ENCODE measurements at regions not wholly inside any gene's neighbourhood (a gene's known extent, or its start where the extent isn't known, plus 50 kb on each side); places are given as distances from the start of the nearest gene placed in this dataset.
"Not testable (repeated sequence)": the region's sequence is repeated elsewhere in the genome, so short reads cannot be mapped to it uniquely, and the experiment has no call there.

DNA sequence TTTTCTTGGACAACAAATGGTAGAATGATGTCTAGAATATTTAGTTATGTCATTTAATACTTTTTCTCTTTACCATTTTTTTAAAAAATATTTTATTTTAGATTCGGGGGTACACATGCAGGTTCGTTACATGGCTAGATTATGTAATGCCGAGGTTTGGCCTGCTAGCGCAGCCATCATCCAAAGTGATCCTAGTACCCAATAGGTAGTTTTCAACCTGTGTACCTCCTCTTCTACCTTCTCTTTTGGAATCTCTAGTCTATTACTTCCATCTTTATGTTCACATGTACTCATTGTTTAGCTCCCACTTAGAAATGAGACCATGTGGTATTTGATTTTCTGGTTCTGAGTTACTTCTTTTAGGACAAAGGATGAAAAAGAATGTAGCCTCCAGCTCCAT is 100.2 kb upstream of the TPTE start:
- H3K4me3 ChIP-seq (ENCODE audit: low read length); H3K4me1 ChIP-seq (ENCODE audit: insufficient read depth, low read length); H3K27ac ChIP-seq (ENCODE audit: low read depth, low read length); H3K9ac ChIP-seq (ENCODE audit: low read depth, low read length); H3K27me3 ChIP-seq (ENCODE audit: insufficient read depth, low read length); H3K36me3 ChIP-seq (ENCODE audit: insufficient read depth, low read length): not testable (repeated sequence)
- 78% methylated on average over 4 of the region's 4 CpGs for WGBS
- H3K9me3 ChIP-seq (ENCODE audit: insufficient read depth, low read depth, low read length) = peaks cover 96% of the 10 kb centered on the region

GRCh38 chr21:10421601-10422000 is 99.8 kb upstream of the TPTE start:
- H3K9me3 ChIP-seq (ENCODE audit: insufficient read depth, low read depth, low read length) = peaks cover 94% of the 10 kb centered on the region
- H3K36me3 ChIP-seq (ENCODE audit: insufficient read depth, low read length); H3K27ac ChIP-seq (ENCODE audit: low read depth, low read length); H3K4me3 ChIP-seq (ENCODE audit: low read length); H3K4me1 ChIP-seq (ENCODE audit: insufficient read depth, low read length); H3K27me3 ChIP-seq (ENCODE audit: insufficient read depth, low read length); H3K9ac ChIP-seq (ENCODE audit: low read depth, low read length): not testable (repeated sequence)
- 73% methylated on average over 2 of the region's 2 CpGs for WGBS

GRCh38 chr21:10424097-10424886 is 97.1 kb upstream of the TPTE start:
- 76% methylated on average over 4 of the region's 4 CpGs for WGBS
- peaks cover 94% of the 10 kb centered on the region for H3K9me3 ChIP-seq (ENCODE audit: insufficient read depth, low read depth, low read length)

GRCh38 chr21:10424887-10425145 is 96.6 kb upstream of the TPTE start:
- H3K9ac ChIP-seq (ENCODE audit: low read depth, low read length); H3K4me3 ChIP-seq (ENCODE audit: low read length); H3K27ac ChIP-seq (ENCODE audit: low read depth, low read length); H3K27me3 ChIP-seq (ENCODE audit: insufficient read depth, low read length); H3K4me1 ChIP-seq (ENCODE audit: insufficient read depth, low read length); H3K36me3 ChIP-seq (ENCODE audit: insufficient read depth, low read length): not testable (repeated sequence)
- WGBS = no CpG with 5 or more reads among the region's 2 CpGs
- peaks cover 94% of the 10 kb centered on the region for H3K9me3 ChIP-seq (ENCODE audit: insufficient read depth, low read depth, low read length)

More at GRCh38 chr21:10424097-10424886, 97.1 kb upstream of the TPTE start:
- H3K27ac ChIP-seq (ENCODE audit: low read depth, low read length); H3K9ac ChIP-seq (ENCODE audit: low read depth, low read length); H3K36me3 ChIP-seq (ENCODE audit: insufficient read depth, low read length); H3K27me3 ChIP-seq (ENCODE audit: insufficient read depth, low read length); H3K4me3 ChIP-seq (ENCODE audit: low read length); H3K4me1 ChIP-seq (ENCODE audit: insufficient read depth, low read length): not testable (repeated sequence)

DNA sequence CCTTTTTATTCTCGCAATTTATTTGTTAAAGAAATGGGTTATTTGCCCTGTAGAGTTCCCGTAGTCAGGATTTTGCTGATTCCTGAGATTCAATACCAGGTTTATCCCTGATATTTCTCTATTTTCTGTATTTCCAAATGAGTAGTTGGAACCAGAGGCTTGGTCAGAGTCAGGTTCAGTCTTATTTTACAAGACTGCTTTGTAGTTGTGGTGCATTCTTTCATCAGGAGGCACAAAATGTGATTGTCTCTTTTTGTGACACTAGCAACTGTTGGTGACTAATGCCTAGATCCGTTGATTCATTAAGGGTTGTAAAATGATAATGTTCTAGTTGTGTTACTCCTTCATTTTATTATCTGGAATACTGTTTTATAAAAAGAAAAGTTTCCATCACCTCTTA is 95.5 kb upstream of the TPTE start:
- WGBS = 75% methylated on average over 3 of the region's 3 CpGs
- Histone ChIP-seq H3K27ac (ENCODE audit: low read depth, low read length) (no peak overlapping the region), H3K9ac (ENCODE audit: low read depth, low read length) (no peak overlapping the region), H3K36me3 (ENCODE audit: insufficient read depth, low read length) (no peaks in the 10 kb centered on the region), H3K4me3 (ENCODE audit: low read length) (peak overlapping the region; percentile 4; the same call in 1 of the 2 replicates), H3K9me3 (ENCODE audit: insufficient read depth, low read depth, low read length) (peaks cover 95% of the 10 kb centered on the region), H3K27me3 (ENCODE audit: insufficient read depth, low read length) (no peaks in the 10 kb centered on the region), H3K4me1 (ENCODE audit: insufficient read depth, low read length) (no peaks in the 10 kb centered on the region)

GRCh38 chr21:10426812-10427211 is 94.6 kb upstream of the TPTE start:
- H3K9ac ChIP-seq (ENCODE audit: low read depth, low read length); H3K36me3 ChIP-seq (ENCODE audit: insufficient read depth, low read length); H3K4me3 ChIP-seq (ENCODE audit: low read length); H3K27me3 ChIP-seq (ENCODE audit: insufficient read depth, low read length); H3K4me1 ChIP-seq (ENCODE audit: insufficient read depth, low read length); H3K27ac ChIP-seq (ENCODE audit: low read depth, low read length): not testable (repeated sequence)
- peaks cover 96% of the 10 kb centered on the region for H3K9me3 ChIP-seq (ENCODE audit: insufficient read depth, low read depth, low read length)
- 44% methylated on average over 1 of the region's 2 CpGs for WGBS

DNA sequence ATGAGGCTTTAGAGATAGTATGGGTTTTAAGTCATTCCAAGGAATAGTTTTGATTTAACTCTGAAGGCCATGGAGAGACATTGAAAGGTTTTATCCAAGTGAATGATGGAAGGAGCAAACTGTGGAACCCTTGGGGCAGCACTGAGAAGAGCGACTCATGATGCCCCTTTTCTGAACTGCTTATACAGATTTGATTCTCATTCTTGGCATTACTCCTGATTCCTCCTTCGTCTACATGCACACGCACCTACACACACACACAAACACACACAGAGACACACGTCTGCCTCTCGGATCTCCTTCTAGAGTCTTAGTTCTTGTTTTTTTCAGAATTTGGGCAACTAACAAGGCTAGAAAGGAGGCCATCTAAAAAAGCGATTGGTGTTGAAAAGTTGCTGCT is 94.1 kb upstream of the TPTE start:
- not testable (repeated sequence) for H3K9ac ChIP-seq (ENCODE audit: low read depth, low read length); H3K4me1 ChIP-seq (ENCODE audit: insufficient read depth, low read length); H3K27ac ChIP-seq (ENCODE audit: low read depth, low read length); H3K27me3 ChIP-seq (ENCODE audit: insufficient read depth, low read length); H3K36me3 ChIP-seq (ENCODE audit: insufficient read depth, low read length)
- 78% methylated on average over 6 of the region's 6 CpGs for WGBS
- Histone ChIP-seq H3K4me3 (ENCODE audit: low read length) (0 out of 2 replicates have a peak overlapping the region, but pooled peaks have one; percentile 0), H3K9me3 (ENCODE audit: insufficient read depth, low read depth, low read length) (peaks cover 96% of the 10 kb centered on the region)

DNA sequence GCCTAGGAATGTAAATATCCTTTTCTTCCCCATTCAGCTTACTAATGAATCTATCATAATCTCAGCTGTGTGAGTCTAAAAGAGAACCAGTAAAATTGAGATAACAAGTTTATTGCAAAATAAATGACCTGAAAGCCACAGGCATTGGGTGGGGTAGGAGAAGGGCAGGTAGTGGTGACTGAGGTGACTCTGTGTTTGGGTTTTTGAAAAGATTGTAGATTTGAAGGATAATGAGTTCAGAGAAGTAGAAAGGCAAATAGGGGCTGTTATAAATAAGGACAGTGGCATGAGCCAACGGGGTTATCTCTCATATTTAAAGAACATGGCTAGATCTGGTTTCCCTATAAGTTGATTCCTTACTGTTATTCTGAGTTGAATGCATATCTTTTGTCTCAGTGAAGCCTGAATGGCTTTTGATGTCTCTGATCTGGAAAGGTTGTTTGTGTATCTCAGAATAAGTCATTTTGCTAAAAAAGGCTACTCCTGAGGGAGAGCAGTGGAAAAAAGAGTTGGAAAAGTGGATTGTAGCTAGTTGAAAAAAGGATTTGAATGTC is 92.3 kb upstream of the TPTE start:
- Histone ChIP-seq H3K9me3 (ENCODE audit: insufficient read depth, low read depth, low read length) (peaks cover 91% of the 10 kb centered on the region), H3K4me3 (ENCODE audit: low read length) (peak overlapping the region; percentile 0; the same call in 1 of the 2 replicates)
- 24% methylated on average over 1 of the region's 1 CpG for WGBS
- not testable (repeated sequence) for H3K36me3 ChIP-seq (ENCODE audit: insufficient read depth, low read length); H3K27me3 ChIP-seq (ENCODE audit: insufficient read depth, low read length); H3K4me1 ChIP-seq (ENCODE audit: insufficient read depth, low read length); H3K9ac ChIP-seq (ENCODE audit: low read depth, low read length); H3K27ac ChIP-seq (ENCODE audit: low read depth, low read length)

- Histone ChIP-seq H3K27me3 (ENCODE audit: insufficient read depth, low read length) (no peaks in the 10 kb centered on the region), H3K9ac (ENCODE audit: low read depth, low read length) (no peak overlapping the region), H3K36me3 (ENCODE audit: insufficient read depth, low read length) (no peaks in the 10 kb centered on the region), H3K27ac (ENCODE audit: low read depth, low read length) (no peak overlapping the region), H3K9me3 (ENCODE audit: insufficient read depth, low read depth, low read length) (peaks cover 87% of the 10 kb centered on the region), H3K4me1 (ENCODE audit: insufficient read depth, low read length) (no peaks in the 10 kb centered on the region), H3K4me3 (ENCODE audit: low read length) (no peak overlapping the region; the same call in 1 of the 2 replicates)
- WGBS = 88% methylated on average over 1 of the region's 1 CpG
Observed at GRCh38 chr21:10430005-10430404, 91.4 kb upstream of the TPTE start.

DNA sequence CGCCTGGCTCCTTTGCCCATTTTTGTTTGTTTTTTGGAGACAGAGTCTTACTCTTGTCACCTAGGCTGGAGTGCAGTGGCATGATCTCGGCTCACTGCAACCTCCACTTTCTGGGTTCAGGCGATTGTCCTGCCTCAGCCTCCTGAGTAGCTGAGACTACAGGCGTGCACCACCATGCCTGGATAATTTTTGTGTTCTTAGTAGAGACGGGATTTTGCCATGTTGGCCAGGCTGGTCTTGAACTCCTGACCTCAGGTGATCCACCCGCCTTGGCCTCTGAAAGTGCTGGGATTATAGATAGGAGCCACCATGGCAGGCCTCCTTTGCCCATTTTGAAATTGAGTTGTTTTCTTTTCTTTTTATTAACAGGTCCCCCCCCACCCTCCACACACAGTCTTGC is 89.4 kb upstream of the TPTE start:
- not testable (repeated sequence) for H3K27me3 ChIP-seq (ENCODE audit: insufficient read depth, low read length); H3K36me3 ChIP-seq (ENCODE audit: insufficient read depth, low read length); H3K27ac ChIP-seq (ENCODE audit: low read depth, low read length); H3K9ac ChIP-seq (ENCODE audit: low read depth, low read length); H3K4me1 ChIP-seq (ENCODE audit: insufficient read depth, low read length)
- Histone ChIP-seq H3K4me3 (ENCODE audit: low read length) (peak overlapping the region; percentile 9), H3K9me3 (ENCODE audit: insufficient read depth, low read depth, low read length) (peaks cover 86% of the 10 kb centered on the region)
- WGBS = 76% methylated on average over 6 of the region's 6 CpGs

DNA sequence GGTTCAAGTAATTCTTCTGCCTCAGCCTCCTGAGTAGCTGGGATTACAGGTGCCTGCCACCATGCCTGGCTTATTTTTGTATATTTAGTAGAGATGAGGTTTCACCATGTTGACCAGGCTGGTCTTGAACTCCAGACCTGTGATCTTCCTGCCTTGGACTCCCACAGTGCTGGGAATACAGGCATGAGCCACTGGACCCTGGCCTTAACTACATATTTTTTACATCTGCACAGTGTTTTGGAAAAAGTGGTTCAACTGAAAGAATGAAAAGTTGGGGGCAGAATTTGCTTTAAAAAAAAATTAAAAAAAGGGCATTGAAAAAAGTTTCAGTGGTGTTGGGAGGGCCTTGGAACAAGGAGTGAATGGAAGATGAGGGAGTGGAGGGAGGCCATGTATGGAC is 88.9 kb upstream of the TPTE start:
- not testable (repeated sequence) for H3K4me1 ChIP-seq (ENCODE audit: insufficient read depth, low read length); H3K27ac ChIP-seq (ENCODE audit: low read depth, low read length); H3K27me3 ChIP-seq (ENCODE audit: insufficient read depth, low read length); H3K36me3 ChIP-seq (ENCODE audit: insufficient read depth, low read length); H3K9ac ChIP-seq (ENCODE audit: low read depth, low read length)
- peak overlapping the region; percentile 9; the same call in 1 of the 2 replicates for H3K4me3 ChIP-seq (ENCODE audit: low read length)
- H3K9me3 ChIP-seq (ENCODE audit: insufficient read depth, low read depth, low read length) = peaks cover 86% of the 10 kb centered on the region

- 73% methylated on average over 4 of the region's 4 CpGs for WGBS
- H3K4me1 ChIP-seq (ENCODE audit: insufficient read depth, low read length); H3K27me3 ChIP-seq (ENCODE audit: insufficient read depth, low read length); H3K27ac ChIP-seq (ENCODE audit: low read depth, low read length); H3K36me3 ChIP-seq (ENCODE audit: insufficient read depth, low read length); H3K9ac ChIP-seq (ENCODE audit: low read depth, low read length): not testable (repeated sequence)
- Histone ChIP-seq H3K4me3 (ENCODE audit: low read length) (peak overlapping the region; percentile 33; the same call in 1 of the 2 replicates), H3K9me3 (ENCODE audit: insufficient read depth, low read depth, low read length) (peaks cover 77% of the 10 kb centered on the region)
Observed at GRCh38 chr21:10437977-10438376, 83.4 kb upstream of the TPTE start.
